HepG2 (cell line): ENCODE measurements at regions not wholly inside any gene's neighbourhood (a gene's known extent, or its start where the extent isn't known, plus 50 kb on each side); places are given as distances from the start of the nearest gene placed in this dataset.

Source experiments
- FOXJ3 ChIP-seq: sonication (generic); formaldehyde crosslinking; IDR thresholded peaks from 2 replicates; pipeline ENCODE4 v1.4.0; 2020; ENCODE audit warnings: missing genetic modification reagents, mild to moderate bottlenecking, borderline replicate concordance
- ISL2 ChIP-seq: sonication (generic); formaldehyde crosslinking; IDR thresholded peaks from 2 replicates; pipeline ENCODE4 v1.5.0; 2020; ENCODE audit warnings: missing genetic modification reagents
- PPARG ChIP-seq: conservative IDR thresholded peaks from 2 replicates; pipeline ENCODE4 v1.6.1; 2016; ENCODE audit warnings: missing biosample characterization, missing genetic modification reagents
- RNF219 ChIP-seq: sonication (generic); formaldehyde crosslinking; IDR thresholded peaks from 2 replicates; pipeline ENCODE4 v1.5.0; 2020; ENCODE audit warnings: mild to moderate bottlenecking, missing genetic modification reagents
- RORA ChIP-seq: sonication (generic); formaldehyde crosslinking; IDR thresholded peaks from 2 replicates; pipeline ENCODE4 v1.5.0; 2020; ENCODE audit warnings: mild to moderate bottlenecking, missing genetic modification reagents, moderate library complexity
- ZHX1 ChIP-seq: sonication (generic); formaldehyde crosslinking; IDR thresholded peaks from 2 replicates; pipeline ENCODE4 v1.8.1; 2022; ENCODE audit warnings: low read depth, mild to moderate bottlenecking, missing genetic modification reagents
- ZNF318 ChIP-seq: sonication (generic); formaldehyde crosslinking; IDR thresholded peaks from 2 replicates; pipeline ENCODE4 v1.4.0; 2020; ENCODE audit warnings: mild to moderate bottlenecking, missing genetic modification reagents
- ZNF776 ChIP-seq: sonication (generic); formaldehyde crosslinking; IDR thresholded peaks from 2 replicates; pipeline ENCODE4 v1.4.0; 2020; ENCODE audit warnings: mild to moderate bottlenecking, missing genetic modification reagents
- ZSCAN5A ChIP-seq: sonication (generic); formaldehyde crosslinking; IDR thresholded peaks from 2 replicates; pipeline ENCODE4 v1.8.0; 2022; ENCODE audit warnings: mild to moderate bottlenecking, missing genetic modification reagents, borderline replicate concordance
- TF ChIP-seq, protein P1 (sequence below): sonication (generic); formaldehyde crosslinking; conservative IDR thresholded peaks from 2 replicates; pipeline ENCODE4 v1.4.0; 2020; ENCODE audit warnings: mild to moderate bottlenecking, missing genetic modification reagents, moderate library complexity

GRCh38 chr3:181054538-181054937 lies 65.0 kb upstream of the DNAJC19 start (continued):
- TF ChIP-seq, protein P1, sequence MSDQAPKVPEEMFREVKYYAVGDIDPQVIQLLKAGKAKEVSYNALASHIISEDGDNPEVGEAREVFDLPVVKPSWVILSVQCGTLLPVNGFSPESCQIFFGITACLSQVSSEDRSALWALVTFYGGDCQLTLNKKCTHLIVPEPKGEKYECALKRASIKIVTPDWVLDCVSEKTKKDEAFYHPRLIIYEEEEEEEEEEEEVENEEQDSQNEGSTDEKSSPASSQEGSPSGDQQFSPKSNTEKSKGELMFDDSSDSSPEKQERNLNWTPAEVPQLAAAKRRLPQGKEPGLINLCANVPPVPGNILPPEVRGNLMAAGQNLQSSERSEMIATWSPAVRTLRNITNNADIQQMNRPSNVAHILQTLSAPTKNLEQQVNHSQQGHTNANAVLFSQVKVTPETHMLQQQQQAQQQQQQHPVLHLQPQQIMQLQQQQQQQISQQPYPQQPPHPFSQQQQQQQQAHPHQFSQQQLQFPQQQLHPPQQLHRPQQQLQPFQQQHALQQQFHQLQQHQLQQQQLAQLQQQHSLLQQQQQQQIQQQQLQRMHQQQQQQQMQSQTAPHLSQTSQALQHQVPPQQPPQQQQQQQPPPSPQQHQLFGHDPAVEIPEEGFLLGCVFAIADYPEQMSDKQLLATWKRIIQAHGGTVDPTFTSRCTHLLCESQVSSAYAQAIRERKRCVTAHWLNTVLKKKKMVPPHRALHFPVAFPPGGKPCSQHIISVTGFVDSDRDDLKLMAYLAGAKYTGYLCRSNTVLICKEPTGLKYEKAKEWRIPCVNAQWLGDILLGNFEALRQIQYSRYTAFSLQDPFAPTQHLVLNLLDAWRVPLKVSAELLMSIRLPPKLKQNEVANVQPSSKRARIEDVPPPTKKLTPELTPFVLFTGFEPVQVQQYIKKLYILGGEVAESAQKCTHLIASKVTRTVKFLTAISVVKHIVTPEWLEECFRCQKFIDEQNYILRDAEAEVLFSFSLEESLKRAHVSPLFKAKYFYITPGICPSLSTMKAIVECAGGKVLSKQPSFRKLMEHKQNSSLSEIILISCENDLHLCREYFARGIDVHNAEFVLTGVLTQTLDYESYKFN (CRISPR knock-in tag): peak; percentile 74
- TF ChIP-seq ZHX1 (no peak), ISL2 (CRISPR knock-in tag) (no peak; the same call in 1 of the 2 replicates), ZNF318 (no peak), ZNF776 (CRISPR knock-in tag) (no peak), RNF219 (CRISPR knock-in tag) (no peak), FOXJ3 (peak; percentile 74; the same call in 1 of the 2 replicates), RORA (CRISPR knock-in tag) (no peak), ZSCAN5A (CRISPR knock-in tag) (no peak), PPARG (CRISPR knock-in tag) (no peak)
